ENCODE measurements at regions not wholly inside any gene's neighbourhood (a gene's known extent, or its start where the extent isn't known, plus 50 kb on each side); places are given as distances from the start of the nearest gene placed in this dataset.
"Not testable (repeated sequence)": the region's sequence is repeated elsewhere in the genome, so short reads cannot be mapped to it uniquely, and the experiment has no call there.

DNA sequence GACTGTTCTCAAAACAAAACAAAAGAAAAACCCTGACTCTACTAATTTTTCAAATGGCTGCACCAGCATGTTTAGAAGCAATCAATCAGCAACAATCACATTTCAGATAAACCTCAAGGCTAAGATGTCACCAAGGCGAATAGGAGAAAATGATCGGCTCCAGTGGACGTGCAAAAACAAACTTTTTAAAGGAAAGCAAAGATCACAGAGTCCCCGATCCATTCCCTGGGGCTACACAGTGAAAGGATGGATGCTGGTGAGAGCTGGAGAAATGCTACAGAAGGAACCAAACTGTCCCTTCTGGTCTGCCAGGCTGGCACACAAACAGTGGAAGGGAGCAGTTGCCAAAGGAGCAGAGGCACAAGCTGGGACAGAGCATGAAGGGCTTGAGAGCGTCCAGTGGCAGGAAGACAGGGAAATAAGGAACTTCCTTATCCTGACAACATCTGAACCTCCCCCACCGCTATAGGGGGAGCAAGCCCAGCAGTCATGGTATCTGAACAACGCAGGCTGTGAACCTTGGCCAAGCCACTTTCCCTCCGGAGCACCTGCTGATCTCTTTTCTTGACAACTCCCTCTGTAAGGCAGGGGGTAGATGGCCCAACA lies 73.7 kb upstream of the HIVEP1 start:
- DNase-seq (ENCODE audit: low read depth): peak; percentile 16
- TF ChIP-seq, protein P1, sequence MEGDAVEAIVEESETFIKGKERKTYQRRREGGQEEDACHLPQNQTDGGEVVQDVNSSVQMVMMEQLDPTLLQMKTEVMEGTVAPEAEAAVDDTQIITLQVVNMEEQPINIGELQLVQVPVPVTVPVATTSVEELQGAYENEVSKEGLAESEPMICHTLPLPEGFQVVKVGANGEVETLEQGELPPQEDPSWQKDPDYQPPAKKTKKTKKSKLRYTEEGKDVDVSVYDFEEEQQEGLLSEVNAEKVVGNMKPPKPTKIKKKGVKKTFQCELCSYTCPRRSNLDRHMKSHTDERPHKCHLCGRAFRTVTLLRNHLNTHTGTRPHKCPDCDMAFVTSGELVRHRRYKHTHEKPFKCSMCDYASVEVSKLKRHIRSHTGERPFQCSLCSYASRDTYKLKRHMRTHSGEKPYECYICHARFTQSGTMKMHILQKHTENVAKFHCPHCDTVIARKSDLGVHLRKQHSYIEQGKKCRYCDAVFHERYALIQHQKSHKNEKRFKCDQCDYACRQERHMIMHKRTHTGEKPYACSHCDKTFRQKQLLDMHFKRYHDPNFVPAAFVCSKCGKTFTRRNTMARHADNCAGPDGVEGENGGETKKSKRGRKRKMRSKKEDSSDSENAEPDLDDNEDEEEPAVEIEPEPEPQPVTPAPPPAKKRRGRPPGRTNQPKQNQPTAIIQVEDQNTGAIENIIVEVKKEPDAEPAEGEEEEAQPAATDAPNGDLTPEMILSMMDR (IDR thresholded peaks at IDR 0.05; ENCODE audit: insufficient read depth, low read length, poor library complexity, severe bottlenecking): no peak
- no peaks in the 10 kb centered on the region for H3K27me3 ChIP-seq (ENCODE audit: control insufficient read depth, insufficient read depth, low read length)
- no peaks in the 10 kb centered on the region for H3K36me3 ChIP-seq (ENCODE audit: control insufficient read depth, insufficient read depth, low read length)
- no peak overlapping the region for H3K4me3 ChIP-seq (ENCODE audit: low read depth, low read length)

DNA sequence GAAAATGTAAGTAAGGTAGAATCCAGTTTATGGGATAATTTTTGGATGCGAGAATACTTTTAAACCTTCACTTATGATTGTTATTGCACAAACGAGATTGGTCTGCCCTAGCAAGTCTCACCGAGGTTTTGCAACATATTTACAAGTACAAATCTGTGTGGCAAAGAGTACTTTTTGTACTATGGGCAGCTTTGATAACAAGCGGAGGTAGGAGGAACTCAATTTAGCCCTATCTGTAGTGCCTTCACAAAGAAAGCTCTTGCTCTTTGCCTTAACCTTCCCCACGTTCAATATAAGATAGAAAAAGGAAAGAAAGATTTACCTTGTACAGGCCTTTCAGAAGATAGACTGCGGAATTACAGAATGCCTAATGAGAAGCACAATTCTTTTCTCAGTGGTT lies 77.5 kb upstream of the HIVEP1 start:
- Histone ChIP-seq H3K4me3 (ENCODE audit: low read depth, low read length) (no peak overlapping the region), H3K36me3 (ENCODE audit: control insufficient read depth, insufficient read depth, low read length) (no peaks in the 10 kb centered on the region), H3K27me3 (ENCODE audit: control insufficient read depth, insufficient read depth, low read length) (no peaks in the 10 kb centered on the region)
- no peak for DNase-seq (ENCODE audit: low read depth)
- TF ChIP-seq, protein P1 (IDR thresholded peaks at IDR 0.05; ENCODE audit: insufficient read depth, low read length, poor library complexity, severe bottlenecking): no peak

DNA sequence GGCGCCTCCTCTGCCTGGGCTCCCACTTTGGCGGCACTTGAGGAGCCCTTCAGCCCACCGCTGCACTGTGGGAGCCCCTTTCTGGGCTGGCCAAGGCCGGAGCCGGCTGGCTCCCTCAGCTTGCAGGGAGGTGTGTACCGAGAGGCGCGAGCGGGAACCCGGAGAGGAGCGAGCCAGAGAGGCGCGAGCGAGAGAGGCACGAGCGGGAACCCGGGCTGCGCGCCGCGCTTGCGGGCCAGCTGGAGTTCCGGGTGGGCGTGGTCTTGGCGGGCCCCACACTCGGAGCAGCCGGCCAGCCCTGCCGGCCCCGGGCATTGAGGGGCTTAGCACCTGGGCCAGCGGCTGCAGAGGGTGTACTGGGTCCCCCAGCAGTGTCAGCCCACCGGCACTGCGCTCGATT lies 79.2 kb upstream of the HIVEP1 start:
- not testable (repeated sequence) for H3K4me3 ChIP-seq (ENCODE audit: low read depth, low read length); H3K36me3 ChIP-seq (ENCODE audit: control insufficient read depth, insufficient read depth, low read length); DNase-seq (ENCODE audit: low read depth); H3K27me3 ChIP-seq (ENCODE audit: control insufficient read depth, insufficient read depth, low read length)

DNA sequence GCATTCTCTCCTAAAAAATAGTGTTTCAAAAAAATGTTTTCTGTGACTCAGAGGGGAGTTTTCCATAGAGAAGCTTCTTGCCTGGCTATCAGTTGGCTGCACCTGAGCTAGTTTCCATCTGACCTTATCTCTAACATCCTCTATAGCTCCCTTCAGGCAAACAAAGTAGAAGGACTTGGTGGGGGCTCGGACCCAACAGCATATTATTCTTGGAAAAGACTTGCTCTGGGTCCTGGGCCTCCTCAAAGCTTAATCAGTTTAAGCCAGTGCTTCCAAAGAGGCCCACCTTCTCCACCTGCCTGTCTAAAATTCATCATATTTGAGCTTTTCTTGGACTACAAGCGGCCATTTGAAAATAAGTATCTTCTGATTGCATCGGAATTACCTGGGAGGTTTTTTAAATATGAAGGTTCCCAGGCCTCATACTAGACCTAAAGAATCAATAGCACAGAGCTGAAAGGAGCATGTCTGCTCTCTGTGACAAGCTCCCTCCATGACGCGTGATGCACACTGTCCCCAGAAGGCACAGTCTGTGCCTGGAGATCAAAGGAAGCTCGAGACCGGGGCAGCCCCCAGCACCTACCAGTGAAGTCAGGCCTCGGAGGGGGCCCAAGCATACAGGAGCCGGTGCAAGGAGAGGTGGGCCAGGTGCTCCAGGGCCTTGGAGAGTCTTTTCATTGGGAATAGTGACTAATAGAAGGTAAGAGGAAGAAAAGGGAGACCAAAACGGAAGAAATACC lies 80.6 kb upstream of the HIVEP1 start:
- no peaks in the 10 kb centered on the region for H3K36me3 ChIP-seq (ENCODE audit: control insufficient read depth, insufficient read depth, low read length)
- TF ChIP-seq, protein P1 (IDR thresholded peaks at IDR 0.05; ENCODE audit: insufficient read depth, low read length, poor library complexity, severe bottlenecking): no peak
- DNase-seq (ENCODE audit: low read depth): no peak

DNA sequence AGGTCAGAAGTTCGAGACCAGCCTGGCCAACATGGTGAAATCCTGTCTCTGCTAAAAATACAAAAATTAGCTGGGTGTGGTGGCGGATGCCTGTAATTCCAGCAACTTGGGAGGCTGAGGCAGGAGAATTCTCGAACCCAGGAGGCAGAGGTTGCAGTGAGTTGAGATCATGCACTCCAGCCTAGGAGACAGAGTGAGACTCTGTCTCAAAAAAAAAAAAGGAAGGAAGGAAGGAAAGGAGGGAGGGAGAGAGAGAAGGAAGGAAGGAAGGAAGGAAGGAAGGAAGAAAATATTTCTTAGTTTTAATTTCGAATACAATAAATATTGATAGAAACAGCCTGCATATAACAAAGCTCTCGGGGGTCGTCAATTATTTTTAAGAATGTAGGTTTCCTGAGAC lies 81.3 kb upstream of the HIVEP1 start:
- not testable (repeated sequence) for H3K36me3 ChIP-seq (ENCODE audit: control insufficient read depth, insufficient read depth, low read length); H3K4me3 ChIP-seq (ENCODE audit: low read depth, low read length); H3K27me3 ChIP-seq (ENCODE audit: control insufficient read depth, insufficient read depth, low read length); DNase-seq (ENCODE audit: low read depth)

More for the DNA sequence above, 80.6 kb upstream of the HIVEP1 start:
- Histone ChIP-seq H3K4me3 (ENCODE audit: low read depth, low read length) (no peak overlapping the region), H3K27me3 (ENCODE audit: control insufficient read depth, insufficient read depth, low read length) (no peaks in the 10 kb centered on the region)

DNA sequence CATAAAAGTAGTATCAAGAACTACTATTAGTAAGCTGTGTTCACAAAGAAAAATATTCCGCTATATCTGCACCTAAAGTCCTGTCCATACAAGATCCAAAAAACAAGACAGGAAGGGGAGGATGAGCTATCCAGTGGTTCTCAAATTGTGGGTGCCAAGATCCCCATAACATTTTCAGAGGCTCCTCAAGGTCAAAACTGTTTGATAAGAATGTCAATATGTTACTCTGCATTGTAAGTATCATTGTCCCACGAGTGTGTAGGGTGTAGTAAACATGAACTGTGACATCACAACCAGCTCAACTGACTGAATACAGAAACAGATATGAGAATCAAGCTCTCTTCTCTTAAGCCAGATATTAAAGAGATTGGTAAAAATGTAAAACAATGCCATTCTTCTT lies 81.9 kb upstream of the HIVEP1 start:
- Histone ChIP-seq H3K4me3 (ENCODE audit: low read depth, low read length) (no peak overlapping the region), H3K27me3 (ENCODE audit: control insufficient read depth, insufficient read depth, low read length) (no peaks in the 10 kb centered on the region), H3K36me3 (ENCODE audit: control insufficient read depth, insufficient read depth, low read length) (no peaks in the 10 kb centered on the region)
- DNase-seq (ENCODE audit: low read depth): no peak
- TF ChIP-seq, protein P1 (IDR thresholded peaks at IDR 0.05; ENCODE audit: insufficient read depth, low read length, poor library complexity, severe bottlenecking): no peak

Measured in kidney epithelial cell (primary cell).